ENCODE measurements at regions not wholly inside any gene's neighbourhood (a gene's known extent, or its start where the extent isn't known, plus 50 kb on each side); places are given as distances from the start of the nearest gene placed in this dataset.

- no peak for ATAC-seq
- no peak for DNase-seq (ENCODE audit: low spot score in 2 of 2)
- H3K9me3 Mint-ChIP-seq = peaks cover 4% of the 10 kb centered on the region
- no peaks in the 10 kb centered on the region for H3K4me1 Mint-ChIP-seq
- H3K36me3 Mint-ChIP-seq = no peaks in the 10 kb centered on the region
- H3K4me3 Mint-ChIP-seq = no peak overlapping the region
- H3K27ac Mint-ChIP-seq = no peak overlapping the region
These were observed 167.4 kb downstream of the MN1 start for GRCh38 chr22:27634043-27634740.

GRCh38 chr22:27635435-27635834, 166.1 kb downstream of the MN1 start:
- ATAC-seq (no peak), DNase-seq (ENCODE audit: low spot score in 2 of 2) (no peak)
- Mint-ChIP-seq H3K36me3 (no peaks in the 10 kb centered on the region), H3K9me3 (peaks cover 4% of the 10 kb centered on the region), H3K4me3 (no peak overlapping the region), H3K4me1 (no peaks in the 10 kb centered on the region), H3K27ac (no peak overlapping the region)

GRCh38 chr22:27635852-27636251, 165.7 kb downstream of the MN1 start:
- ATAC-seq = no peak
- no peak overlapping the region for H3K4me3 Mint-ChIP-seq
- no peak overlapping the region for H3K27ac Mint-ChIP-seq
- H3K4me1 Mint-ChIP-seq = no peaks in the 10 kb centered on the region
- no peaks in the 10 kb centered on the region for H3K36me3 Mint-ChIP-seq
- no peak for DNase-seq (ENCODE audit: low spot score in 2 of 2)
- H3K9me3 Mint-ChIP-seq = peaks cover 4% of the 10 kb centered on the region

- no peak overlapping the region for H3K4me3 Mint-ChIP-seq
- DNase-seq (ENCODE audit: low spot score in 2 of 2) = no peak
- no peaks in the 10 kb centered on the region for H3K9me3 Mint-ChIP-seq
- ATAC-seq = no peak
- H3K36me3 Mint-ChIP-seq = no peaks in the 10 kb centered on the region
- H3K27ac Mint-ChIP-seq = no peak overlapping the region
- no peaks in the 10 kb centered on the region for H3K4me1 Mint-ChIP-seq
These were observed 164.6 kb downstream of the MN1 start for GRCh38 chr22:27636716-27637508.

GRCh38 chr22:27637604-27638003, 164.0 kb downstream of the MN1 start:
- Mint-ChIP-seq H3K36me3 (no peaks in the 10 kb centered on the region), H3K27ac (no peak overlapping the region), H3K4me1 (no peaks in the 10 kb centered on the region), H3K4me3 (no peak overlapping the region), H3K9me3 (no peaks in the 10 kb centered on the region)
- DNase-seq (ENCODE audit: low spot score in 2 of 2) (no peak), ATAC-seq (no peak)

- no peak for DNase-seq (ENCODE audit: low spot score in 2 of 2)
- ATAC-seq = no peak
- Mint-ChIP-seq H3K27ac (no peak overlapping the region), H3K36me3 (no peaks in the 10 kb centered on the region), H3K9me3 (no peaks in the 10 kb centered on the region), H3K4me3 (no peak overlapping the region), H3K4me1 (no peaks in the 10 kb centered on the region)
These were observed 163.0 kb downstream of the MN1 start for GRCh38 chr22:27638329-27639233.

- H3K4me3 Mint-ChIP-seq = no peak overlapping the region
- no peak for ATAC-seq
- H3K4me1 Mint-ChIP-seq = no peaks in the 10 kb centered on the region
- H3K27ac Mint-ChIP-seq = no peak overlapping the region
- H3K36me3 Mint-ChIP-seq = no peaks in the 10 kb centered on the region
- DNase-seq (ENCODE audit: low spot score in 2 of 2) = no peak
- no peaks in the 10 kb centered on the region for H3K9me3 Mint-ChIP-seq
These were observed 162.1 kb downstream of the MN1 start for GRCh38 chr22:27639248-27640086.

GRCh38 chr22:27641049-27641795, 160.3 kb downstream of the MN1 start:
- DNase-seq (ENCODE audit: low spot score in 2 of 2) = no peak
- no peak overlapping the region for H3K27ac Mint-ChIP-seq
- ATAC-seq = no peak

GRCh38 chr22:27642104-27642800, 159.3 kb downstream of the MN1 start:
- no peaks in the 10 kb centered on the region for H3K36me3 Mint-ChIP-seq
- no peak for ATAC-seq
- H3K4me3 Mint-ChIP-seq = no peak overlapping the region
- DNase-seq (ENCODE audit: low spot score in 2 of 2) = no peak
- no peak overlapping the region for H3K27ac Mint-ChIP-seq
- H3K9me3 Mint-ChIP-seq = no peaks in the 10 kb centered on the region
- H3K4me1 Mint-ChIP-seq = no peaks in the 10 kb centered on the region

More at GRCh38 chr22:27641049-27641795, 160.3 kb downstream of the MN1 start:
- Mint-ChIP-seq H3K4me3 (no peak overlapping the region), H3K36me3 (no peaks in the 10 kb centered on the region), H3K9me3 (no peaks in the 10 kb centered on the region), H3K4me1 (no peaks in the 10 kb centered on the region)

- Mint-ChIP-seq H3K9me3 (no peaks in the 10 kb centered on the region), H3K27ac (no peak overlapping the region), H3K4me3 (no peak overlapping the region), H3K4me1 (no peaks in the 10 kb centered on the region), H3K36me3 (no peaks in the 10 kb centered on the region)
- no peak for DNase-seq (ENCODE audit: low spot score in 2 of 2)
- no peak for ATAC-seq
These were observed 157.6 kb downstream of the MN1 start for GRCh38 chr22:27643907-27644306.

GRCh38 chr22:27644566-27644965, 157.0 kb downstream of the MN1 start:
- DNase-seq (ENCODE audit: low spot score in 2 of 2) = no peak
- Mint-ChIP-seq H3K4me3 (no peak overlapping the region), H3K4me1 (no peaks in the 10 kb centered on the region), H3K9me3 (no peaks in the 10 kb centered on the region), H3K27ac (no peak overlapping the region), H3K36me3 (no peaks in the 10 kb centered on the region)
- no peak for ATAC-seq

- Mint-ChIP-seq H3K4me1 (no peaks in the 10 kb centered on the region), H3K36me3 (no peaks in the 10 kb centered on the region), H3K4me3 (no peak overlapping the region), H3K9me3 (no peaks in the 10 kb centered on the region), H3K27ac (no peak overlapping the region)
- ATAC-seq = no peak
- DNase-seq (ENCODE audit: low spot score in 2 of 2) = no peak
These were observed 154.0 kb downstream of the MN1 start for GRCh38 chr22:27647540-27647939.

- DNase-seq (ENCODE audit: low spot score in 2 of 2) = no peak
- Mint-ChIP-seq H3K27ac (no peak overlapping the region), H3K4me3 (no peak overlapping the region), H3K36me3 (no peaks in the 10 kb centered on the region), H3K9me3 (no peaks in the 10 kb centered on the region), H3K4me1 (no peaks in the 10 kb centered on the region)
- ATAC-seq = no peak
These were observed 153.5 kb downstream of the MN1 start for GRCh38 chr22:27648074-27648473.

GRCh38 chr22:27648853-27649252, 152.7 kb downstream of the MN1 start:
- no peak for DNase-seq (ENCODE audit: low spot score in 2 of 2)
- no peaks in the 10 kb centered on the region for H3K4me1 Mint-ChIP-seq
- no peaks in the 10 kb centered on the region for H3K36me3 Mint-ChIP-seq
- no peak overlapping the region for H3K4me3 Mint-ChIP-seq
- no peaks in the 10 kb centered on the region for H3K9me3 Mint-ChIP-seq
- no peak for ATAC-seq
- H3K27ac Mint-ChIP-seq = no peak overlapping the region
